Esophagus muscularis mucosa (tissue), 4 donors: ENCODE measurements at regions not wholly inside any gene's neighbourhood (a gene's known extent, or its start where the extent isn't known, plus 50 kb on each side); places are given as distances from the start of the nearest gene placed in this dataset.
"Not testable (repeated sequence)": the region's sequence is repeated elsewhere in the genome, so short reads cannot be mapped to it uniquely, and the experiment has no call there.

Experiments
- DNase-seq: peaks from one replicate; pipeline ENCODE4 v3.0.0-alpha.2; 2017; ENCODE audit errors: extremely low spot score
- H3K27ac ChIP-seq, 4 donors: fragments of 200-600 bp; sonication (generic); replicated peaks in 1 of 4; 1 replicate in 3 of 4; 2 replicates in 1 of 4; pipeline ENCODE4 v1.5.1; 2016 to 2019; ENCODE audit warnings: mild to moderate bottlenecking in 1 of 4
- H3K27me3 ChIP-seq, 4 donors: fragments of 200-600 bp; sonication (generic); one replicate each; pipeline versions ENCODE4 v1.5.1 to v1.6.0; 2016 to 2019
- H3K36me3 ChIP-seq, 4 donors: fragments of 200-600 bp; sonication (generic); one replicate each; pipeline ENCODE4 v1.5.1; 2016 to 2019
- H3K4me1 ChIP-seq, 4 donors: fragments of 200-600 bp; sonication (generic); one replicate each; pipeline ENCODE4 v1.5.1; 2016 to 2019
- H3K4me3 ChIP-seq, 4 donors: fragments of 200-600 bp; sonication (generic); 1 replicate in 2 of 4; 2 replicates in 2 of 4; pipeline ENCODE4 v1.5.1; 2016 to 2019; ENCODE audit warnings: mild to moderate bottlenecking in 4 of 4, moderate library complexity in 1 of 4
- H3K9me3 ChIP-seq, 4 donors: fragments of 200-600 bp; sonication (generic); 1 replicate in 3 of 4; 2 replicates in 1 of 4; pipeline ENCODE4 v1.5.1; 2016 to 2019
- EP300 ChIP-seq: sonication (generic); formaldehyde crosslinking; IDR thresholded peaks from one replicate; pipeline ENCODE4 v1.6.1; 2017; ENCODE audit warnings: antibody characterized with exemption
- POLR2A ChIP-seq: fragments of 450-650 bp; IDR thresholded peaks from one replicate; pipeline ENCODE4 v1.6.1; 2017; ENCODE audit warnings: antibody characterized with exemption, moderate library complexity, mild to moderate bottlenecking, low read depth
- POLR2AphosphoS5 ChIP-seq, 2 donors: sonication (generic); formaldehyde crosslinking; IDR thresholded peaks; one replicate each; pipeline ENCODE4 v1.6.1; 2017; ENCODE audit warnings: antibody characterized with exemption in 2 of 2
- WGBS: methylation state at CpG from one replicate; pipeline ENCODE4 v1.1.5; 2018; 5-methylcytosine and 5-hydroxymethylcytosine counted together
- intact Hi-C: fragments of 100-400 bp; cut with DNase I; formaldehyde crosslinking; loops from one replicate; pipeline ENCODE4 v1.15.1; 2023
- TF ChIP-seq, protein P1 (sequence below), 3 experiments: fragments of 200-600 bp in 2 of 3; fragments of 450-650 bp in 1 of 3; sonication (generic) in 2 of 3; IDR thresholded peaks; one replicate each; pipeline ENCODE4 v1.5.1; 2017 to 2019; ENCODE audit warnings: antibody characterized with exemption in 3 of 3, mild to moderate bottlenecking in 2 of 3, moderate library complexity in 1 of 3

DNA sequence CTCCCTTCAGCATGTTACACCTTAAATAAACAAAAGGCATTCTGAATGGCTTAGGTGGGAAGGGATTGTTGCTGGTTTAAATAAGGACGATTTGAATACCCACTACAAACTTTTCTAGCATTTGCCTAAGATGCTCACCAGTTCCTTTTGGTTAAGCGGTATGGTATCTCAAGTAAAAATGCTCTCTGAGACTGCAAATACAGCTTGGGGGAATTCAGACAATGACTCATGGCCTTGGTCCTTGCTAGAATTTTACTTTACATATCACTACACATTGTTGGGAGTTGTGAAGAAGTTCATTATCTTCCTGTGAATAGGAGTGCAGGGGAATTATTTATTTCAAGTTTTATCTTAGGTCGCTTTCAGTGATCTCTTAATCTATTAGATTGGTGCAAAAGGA is 670.7 kb downstream of the UTRN start:
- Histone ChIP-seq H3K4me1 (peaks cover 0 to 11% (median 0%) of the 10 kb centered on the region in 4 donors), H3K27ac (no peak overlapping the region), H3K36me3 (no peaks in the 10 kb centered on the region), H3K9me3 (no peaks in the 10 kb centered on the region), H3K4me3 (no peak overlapping the region), H3K27me3 (no peaks in the 10 kb centered on the region)
- TF ChIP-seq, protein P1, sequence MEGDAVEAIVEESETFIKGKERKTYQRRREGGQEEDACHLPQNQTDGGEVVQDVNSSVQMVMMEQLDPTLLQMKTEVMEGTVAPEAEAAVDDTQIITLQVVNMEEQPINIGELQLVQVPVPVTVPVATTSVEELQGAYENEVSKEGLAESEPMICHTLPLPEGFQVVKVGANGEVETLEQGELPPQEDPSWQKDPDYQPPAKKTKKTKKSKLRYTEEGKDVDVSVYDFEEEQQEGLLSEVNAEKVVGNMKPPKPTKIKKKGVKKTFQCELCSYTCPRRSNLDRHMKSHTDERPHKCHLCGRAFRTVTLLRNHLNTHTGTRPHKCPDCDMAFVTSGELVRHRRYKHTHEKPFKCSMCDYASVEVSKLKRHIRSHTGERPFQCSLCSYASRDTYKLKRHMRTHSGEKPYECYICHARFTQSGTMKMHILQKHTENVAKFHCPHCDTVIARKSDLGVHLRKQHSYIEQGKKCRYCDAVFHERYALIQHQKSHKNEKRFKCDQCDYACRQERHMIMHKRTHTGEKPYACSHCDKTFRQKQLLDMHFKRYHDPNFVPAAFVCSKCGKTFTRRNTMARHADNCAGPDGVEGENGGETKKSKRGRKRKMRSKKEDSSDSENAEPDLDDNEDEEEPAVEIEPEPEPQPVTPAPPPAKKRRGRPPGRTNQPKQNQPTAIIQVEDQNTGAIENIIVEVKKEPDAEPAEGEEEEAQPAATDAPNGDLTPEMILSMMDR (IDR thresholded peaks at IDR 0.05): no peak
- TF ChIP-seq POLR2A (no peak), POLR2AphosphoS5 (IDR thresholded peaks at IDR 0.05) (no peak), EP300 (no peak)
- no peak for DNase-seq
- intact Hi-C loops: no loop called here
- 62% methylated on average over 3 of the region's 3 CpGs for WGBS

DNA sequence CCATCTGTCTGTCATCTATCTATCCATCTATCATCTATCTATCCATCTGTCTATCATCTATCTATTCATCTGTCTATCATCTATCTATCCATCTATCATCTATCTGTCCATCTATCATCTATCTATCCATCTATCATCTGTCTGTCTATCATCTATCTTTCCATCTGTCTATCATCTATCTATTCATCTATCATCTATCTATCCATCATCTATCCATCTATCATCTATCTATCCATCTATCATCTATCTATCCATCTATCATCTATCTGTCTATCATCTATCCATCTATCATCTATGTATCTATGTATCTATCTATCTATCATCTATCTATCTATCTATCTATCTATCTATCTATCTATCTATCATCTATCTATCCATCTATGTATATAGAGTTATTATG is 671.6 kb downstream of the UTRN start:
- peaks cover 0 to 11% (median 0%) of the 10 kb centered on the region in 4 donors for H3K4me1 ChIP-seq
- H3K9me3 ChIP-seq, H3K27ac ChIP-seq, H3K4me3 ChIP-seq, H3K36me3 ChIP-seq, H3K27me3 ChIP-seq, DNase-seq, intact Hi-C loops: not testable (repeated sequence)

DNA sequence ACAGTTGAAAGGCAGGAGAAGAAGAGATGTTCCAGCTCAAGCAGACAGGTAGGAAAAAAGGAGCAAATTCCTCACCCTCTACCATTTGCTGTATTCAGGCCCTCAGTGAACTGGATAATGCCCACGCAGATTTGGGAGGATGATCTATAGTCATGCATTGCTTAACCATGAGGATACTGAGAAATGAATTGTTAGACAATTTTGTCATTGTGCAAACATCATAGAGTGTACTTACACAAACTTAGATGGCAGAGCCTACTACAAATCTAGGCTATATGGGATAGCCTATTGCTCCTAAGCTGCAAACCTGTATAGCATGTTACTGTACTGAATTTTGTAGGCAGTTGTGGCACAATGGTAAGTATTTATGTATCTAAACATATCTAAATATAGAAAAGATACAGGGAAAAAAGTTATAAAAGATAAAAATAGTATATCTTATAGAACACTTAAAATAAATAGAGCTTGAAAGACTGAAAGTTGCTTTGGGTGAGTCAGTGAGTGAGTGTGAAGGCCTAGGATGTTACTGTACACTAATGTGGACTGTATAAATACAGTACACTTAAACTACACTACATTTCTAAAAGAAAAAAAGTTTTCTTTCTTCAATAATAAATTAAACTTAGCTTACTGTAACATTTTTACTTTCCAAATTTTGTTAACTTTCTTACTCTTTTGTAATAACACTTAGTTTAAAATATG is 672.3 kb downstream of the UTRN start:
- no peak overlapping the region for H3K27ac ChIP-seq
- H3K4me3 ChIP-seq: no peak overlapping the region
- 100% methylated on average over 1 of the region's 1 CpG for WGBS
- H3K9me3 ChIP-seq: no peaks in the 10 kb centered on the region
- DNase-seq: no peak
- no peaks in the 10 kb centered on the region for H3K36me3 ChIP-seq
- H3K27me3 ChIP-seq: no peaks in the 10 kb centered on the region
- intact Hi-C loops: no loop called here
- peaks cover 0 to 11% (median 0%) of the 10 kb centered on the region in 4 donors for H3K4me1 ChIP-seq
- no peak for TF ChIP-seq POLR2A
- TF ChIP-seq EP300: no peak
- TF ChIP-seq, protein P1 (IDR thresholded peaks at IDR 0.05): no peak
- no peak for TF ChIP-seq POLR2AphosphoS5 (IDR thresholded peaks at IDR 0.05)

DNA sequence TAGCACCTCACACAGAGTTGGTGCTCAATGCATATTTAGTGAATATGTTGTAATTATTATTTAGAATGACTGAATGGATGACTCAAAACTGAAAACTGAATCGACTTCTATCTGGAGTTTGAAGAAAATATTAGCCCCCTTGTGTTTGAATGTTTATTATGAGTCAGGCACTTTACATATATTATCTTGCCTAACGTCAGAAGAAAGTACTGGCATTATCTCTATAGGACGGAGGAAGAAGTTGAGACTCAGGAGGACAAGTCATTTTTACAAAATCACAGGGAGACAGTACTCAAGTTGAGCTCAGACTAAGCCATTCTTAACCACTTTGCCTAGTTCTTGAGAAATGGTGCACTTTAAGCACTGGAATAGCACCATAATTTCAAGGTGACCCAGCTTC is 684.0 kb downstream of the UTRN start:
- Histone ChIP-seq H3K4me1 (no peaks in the 10 kb centered on the region), H3K36me3 (no peaks in the 10 kb centered on the region), H3K27me3 (no peaks in the 10 kb centered on the region), H3K4me3 (no peak overlapping the region), H3K9me3 (no peaks in the 10 kb centered on the region), H3K27ac (no peak overlapping the region)
- WGBS: 93% methylated on average over 3 of the region's 3 CpGs
- TF ChIP-seq, protein P1 (IDR thresholded peaks at IDR 0.05): no peak
- TF ChIP-seq POLR2AphosphoS5 (IDR thresholded peaks at IDR 0.05) (no peak), POLR2A (no peak), EP300 (no peak)
- intact Hi-C loops: no loop called here
- DNase-seq: no peak

DNA sequence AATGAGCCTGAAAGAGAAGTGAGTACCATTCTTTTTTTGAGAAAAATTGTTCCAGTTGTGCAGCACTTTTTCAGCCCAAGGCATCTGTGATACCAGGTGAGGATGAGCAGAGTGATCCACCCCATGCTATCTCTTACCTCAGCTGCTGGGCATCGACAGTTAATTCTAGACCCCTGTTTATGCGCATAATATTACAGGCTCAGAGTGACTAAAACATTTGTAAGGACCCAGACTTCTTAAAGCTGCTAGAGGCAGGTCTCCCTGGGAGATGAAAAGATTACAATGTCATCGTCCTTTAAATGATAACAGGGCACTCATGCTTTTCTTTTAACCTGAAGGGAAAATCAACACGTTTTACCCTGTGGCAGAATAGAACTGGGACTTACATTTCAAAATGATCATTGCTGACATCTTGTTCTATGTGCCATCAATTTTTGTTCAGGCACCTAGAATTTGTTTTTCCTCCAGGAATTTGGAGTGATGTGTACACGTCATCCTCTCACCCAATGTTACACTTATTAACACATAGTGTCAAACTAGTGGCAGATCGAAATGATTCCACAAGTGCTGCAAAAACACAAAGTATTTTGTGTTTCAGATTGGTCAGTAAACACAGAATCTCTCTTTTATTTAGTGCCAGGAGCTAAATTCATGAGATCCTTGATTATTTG is 684.6 kb downstream of the UTRN start:
- no peaks in the 10 kb centered on the region for H3K36me3 ChIP-seq
- no peak overlapping the region for H3K27ac ChIP-seq
- no peaks in the 10 kb centered on the region for H3K4me1 ChIP-seq
- no peak for DNase-seq
- no peak overlapping the region for H3K4me3 ChIP-seq
- TF ChIP-seq EP300: no peak
- TF ChIP-seq POLR2A: no peak
- TF ChIP-seq, protein P1 (IDR thresholded peaks at IDR 0.05): no peak
- TF ChIP-seq POLR2AphosphoS5 (IDR thresholded peaks at IDR 0.05): no peak
- WGBS: 78% methylated on average over 6 of the region's 6 CpGs
- no peaks in the 10 kb centered on the region for H3K27me3 ChIP-seq
- no peaks in the 10 kb centered on the region for H3K9me3 ChIP-seq
- intact Hi-C loops: no loop called here

DNA sequence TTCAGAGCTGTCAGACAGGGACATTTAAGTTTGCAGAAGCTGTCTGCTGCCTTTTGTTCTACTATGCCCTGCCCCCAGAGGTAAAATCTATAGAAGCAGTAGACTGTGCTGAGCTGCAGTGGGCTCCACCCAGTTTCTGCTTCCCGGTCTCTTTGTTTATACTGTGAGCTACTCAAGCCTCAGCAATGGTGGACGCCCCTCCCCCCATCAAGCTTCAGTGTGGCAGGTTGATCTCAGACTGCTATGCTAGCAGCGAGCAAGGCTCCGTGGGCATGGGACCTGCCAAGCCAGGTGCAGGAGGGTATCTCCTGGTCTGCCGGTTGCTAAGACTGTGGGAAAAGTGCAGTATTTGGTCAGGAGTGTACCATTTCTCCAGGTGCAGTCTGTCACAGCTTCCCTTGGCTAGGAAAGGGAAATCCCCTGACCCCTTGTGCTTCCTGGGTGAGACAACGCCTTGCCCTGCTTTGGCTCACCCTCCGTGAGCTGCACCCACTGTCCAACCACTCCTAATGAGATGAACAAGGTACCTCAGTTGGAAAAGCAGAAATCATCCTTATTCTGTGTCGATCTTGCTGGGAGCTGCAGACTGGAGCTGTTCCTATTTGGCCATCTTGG is 692.2 kb downstream of the UTRN start:
- WGBS: 29% methylated on average over 8 of the region's 8 CpGs
- DNase-seq, H3K4me1 ChIP-seq, intact Hi-C loops, H3K27ac ChIP-seq, H3K27me3 ChIP-seq, H3K36me3 ChIP-seq, H3K4me3 ChIP-seq, H3K9me3 ChIP-seq: not testable (repeated sequence)
